Stimulated activated CD8-positive, alpha-beta memory T cell treated with anti-CD3 and anti-CD28 coated beads, Interleukin-4, amount 100 ng/mL, for 4 hours (primary cell): ENCODE measurements at regions not wholly inside any gene's neighbourhood (a gene's known extent, or its start where the extent isn't known, plus 50 kb on each side); places are given as distances from the start of the nearest gene placed in this dataset.

ENCODE experiments used
- DNase-seq, 2 donors: peaks; one replicate each; pipeline ENCODE4 v3.0.0-alpha.2; 2020; ENCODE audit warnings: low read depth in 2 of 2, low spot score in 1 of 2

DNA sequence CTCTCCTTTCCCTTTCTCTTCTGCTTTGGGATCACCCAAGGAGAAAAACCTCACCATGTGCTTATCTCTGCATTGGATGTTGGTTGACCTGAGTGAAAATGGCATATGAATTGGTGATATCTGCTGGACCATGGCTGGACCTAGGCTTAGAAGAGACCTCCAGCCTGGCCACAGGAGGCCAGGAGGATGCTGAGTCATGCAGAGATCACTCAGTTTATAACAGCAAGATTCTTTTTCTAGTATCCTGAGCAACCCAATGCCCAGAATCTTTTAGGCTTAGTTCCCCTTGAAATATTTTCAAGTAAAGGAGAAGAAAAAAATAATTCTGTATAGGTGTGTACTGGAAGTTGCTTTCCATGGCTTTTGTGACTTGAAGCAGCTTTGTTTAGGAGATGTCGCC lies 236.3 kb downstream of the KLF6 start:
- no peak for DNase-seq

- no peak for DNase-seq
These were observed 236.9 kb downstream of the KLF6 start for GRCh38 chr10:3548076-3548475.

- DNase-seq = no peak
These were observed 240.4 kb downstream of the KLF6 start for GRCh38 chr10:3544561-3544960.

- no peak for DNase-seq
These were observed 242.8 kb downstream of the KLF6 start for GRCh38 chr10:3542185-3542611.

DNA sequence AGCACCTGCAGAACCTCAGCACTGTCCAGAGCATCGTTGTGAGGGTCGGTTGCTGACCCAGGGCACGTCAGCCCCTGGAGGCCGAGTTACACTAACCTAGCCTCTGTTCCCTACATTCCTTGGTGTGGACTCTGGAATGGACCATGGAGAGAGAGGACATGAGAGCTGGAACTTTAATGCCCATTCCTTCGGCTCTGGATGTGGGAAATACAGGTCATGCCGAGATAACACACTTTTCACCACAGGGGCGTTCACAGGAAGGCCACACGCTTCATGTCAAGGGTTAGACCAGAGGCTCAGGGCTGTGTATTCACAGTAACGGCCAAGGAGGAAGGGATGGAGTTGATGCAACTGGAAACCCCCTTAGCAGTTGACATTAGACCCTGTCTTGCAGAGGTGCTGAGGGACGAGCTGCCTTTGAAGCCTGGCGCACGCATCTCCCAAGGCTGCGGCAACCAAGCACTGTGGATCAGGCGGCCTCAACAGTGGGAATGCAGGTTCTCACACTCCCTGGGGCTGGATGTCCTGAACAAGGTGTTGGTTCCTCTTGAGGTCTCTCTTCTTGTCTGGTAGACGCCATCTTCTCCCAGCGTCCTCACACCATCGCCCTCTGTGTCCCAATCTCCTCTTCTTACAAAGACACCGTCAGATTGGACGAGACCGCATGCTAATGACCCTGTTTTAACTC lies 245.2 kb downstream of the KLF6 start:
- DNase-seq = no peak

- DNase-seq = no peak
These were observed 246.1 kb downstream of the KLF6 start for GRCh38 chr10:3538656-3539531.

DNA sequence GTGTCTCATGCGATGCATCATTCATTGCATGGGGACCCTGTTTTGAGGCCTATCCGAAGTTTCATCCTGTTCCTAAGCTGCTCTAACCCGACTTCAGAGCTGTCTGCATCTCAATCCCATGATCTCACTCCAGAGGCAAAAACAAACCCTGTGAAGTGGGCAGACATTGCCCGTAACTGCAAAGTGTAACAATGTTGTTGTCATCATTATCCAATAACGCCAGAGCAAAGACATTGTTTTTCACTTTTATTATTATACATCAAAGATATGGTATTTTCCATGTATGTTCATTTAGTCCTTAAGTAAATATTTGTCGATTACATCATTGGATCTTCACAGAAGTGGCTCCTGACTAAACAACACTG lies 246.7 kb downstream of the KLF6 start:
- DNase-seq = no peak

GRCh38 chr10:3537518-3537917 lies 247.5 kb downstream of the KLF6 start:
- no peak for DNase-seq

DNA sequence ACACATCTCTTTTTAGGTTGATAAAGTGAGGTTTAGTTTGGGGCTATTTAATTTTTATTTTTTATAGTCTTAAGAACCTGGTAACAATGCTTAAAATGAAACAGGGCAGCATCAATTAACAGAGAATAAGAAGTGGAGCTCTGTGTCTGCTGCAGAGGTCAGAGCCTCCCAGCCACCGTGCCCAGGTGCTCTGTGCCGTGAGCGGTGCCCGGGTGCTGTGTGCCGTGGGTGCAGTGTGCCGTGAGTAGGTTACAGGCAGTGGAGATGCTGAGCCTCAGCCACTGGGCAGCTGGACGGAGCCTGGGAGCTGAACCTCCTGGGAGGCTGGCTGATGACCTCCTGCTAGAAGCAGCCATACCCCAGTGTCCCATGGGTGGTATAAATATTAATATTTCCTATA lies 250.0 kb downstream of the KLF6 start:
- DNase-seq = no peak

GRCh38 chr10:3534433-3534832 lies 250.6 kb downstream of the KLF6 start:
- DNase-seq = no peak

- no peak for DNase-seq
These were observed 251.7 kb downstream of the KLF6 start for GRCh38 chr10:3533296-3533695.

DNA sequence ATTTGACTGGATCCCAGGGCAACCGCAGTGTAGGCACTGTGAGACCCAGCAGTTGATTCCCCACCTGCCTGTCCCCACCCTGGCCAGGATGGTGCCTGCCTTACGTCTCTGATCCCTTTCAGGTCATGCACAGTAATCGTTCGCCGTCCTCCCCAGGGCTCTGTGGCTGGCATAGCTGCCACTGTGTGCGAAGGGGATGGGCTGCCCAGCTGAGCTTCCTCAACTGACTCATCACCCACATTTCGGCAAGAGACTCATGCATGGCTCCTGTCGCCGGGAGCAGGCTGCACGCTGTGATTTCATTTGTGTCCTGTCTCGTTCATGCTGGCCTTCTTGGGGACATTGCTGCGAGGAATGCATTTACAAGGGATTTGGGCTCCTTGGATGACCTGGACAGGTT lies 252.4 kb downstream of the KLF6 start:
- DNase-seq = no peak

DNA sequence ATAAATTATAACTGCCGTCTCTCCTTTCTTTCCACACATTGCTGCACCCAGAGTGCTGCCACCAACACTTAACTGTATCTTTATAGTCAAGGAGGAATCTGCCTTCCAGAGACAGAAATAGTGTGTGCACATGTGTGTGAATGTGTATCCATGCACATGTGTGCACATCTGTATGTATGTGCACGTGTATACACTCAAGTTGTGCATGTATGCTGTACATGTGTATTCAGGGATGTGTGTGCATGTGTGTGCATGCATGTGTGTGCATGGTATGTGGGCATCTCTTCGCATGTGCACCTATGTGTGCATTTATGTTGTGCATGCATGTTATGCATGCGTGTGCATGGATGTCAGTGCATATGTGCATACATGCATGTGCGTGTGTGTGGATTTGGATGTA lies 253.3 kb downstream of the KLF6 start:
- no peak for DNase-seq

GRCh38 chr10:3530783-3531645 lies 254.0 kb downstream of the KLF6 start:
- no peak for DNase-seq

DNA sequence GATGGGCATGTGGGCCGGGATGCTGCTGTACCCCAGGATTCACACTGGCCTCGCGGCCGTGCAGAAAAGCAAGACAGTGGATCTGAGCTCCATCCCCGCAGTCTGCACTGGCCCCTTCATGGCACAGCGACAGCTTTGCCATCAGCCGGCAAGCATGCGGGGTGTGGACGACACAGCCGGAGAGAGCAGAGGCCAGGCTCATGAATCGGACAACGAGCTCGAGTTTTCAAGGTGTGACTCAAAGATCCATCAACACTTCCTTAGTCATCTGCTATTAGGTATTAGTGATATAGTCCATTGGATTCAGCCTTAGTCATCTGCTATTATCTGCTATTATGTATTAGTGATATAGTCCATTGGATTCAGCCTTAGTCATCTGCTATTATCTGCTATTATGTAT lies 254.7 kb downstream of the KLF6 start:
- DNase-seq = no peak

- DNase-seq = no peak
These were observed 255.3 kb downstream of the KLF6 start for GRCh38 chr10:3529691-3530090.

DNA sequence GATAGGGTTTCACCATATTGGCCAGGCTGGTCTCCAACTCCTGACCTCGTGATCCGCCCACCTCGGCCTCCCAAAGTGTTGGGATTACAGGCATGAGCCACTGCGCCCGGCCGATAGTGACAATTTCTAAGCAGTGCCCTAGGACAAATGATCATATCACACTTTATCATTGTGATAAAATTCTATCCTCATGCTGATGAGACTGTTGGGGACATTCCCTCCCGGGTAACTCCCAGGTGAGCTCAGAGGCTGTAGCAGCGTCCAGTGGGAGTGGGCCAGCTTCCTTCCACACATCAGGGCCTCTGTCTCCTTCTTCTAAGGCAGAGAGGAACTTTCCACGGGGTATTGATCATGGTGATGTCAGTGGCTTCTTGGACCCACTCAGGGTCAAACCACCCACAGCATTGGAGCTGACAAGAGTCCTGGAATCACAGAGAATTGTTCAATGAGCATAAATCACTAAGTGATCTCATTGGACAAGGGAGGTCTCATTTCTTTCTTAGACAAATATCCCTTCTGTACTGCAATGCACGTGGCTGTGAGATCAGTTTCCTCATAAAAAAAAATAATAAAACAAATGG lies 256.1 kb downstream of the KLF6 start:
- DNase-seq = no peak

GRCh38 chr10:3528271-3528670 lies 256.7 kb downstream of the KLF6 start:
- no peak for DNase-seq

- no peak for DNase-seq
These were observed 257.1 kb downstream of the KLF6 start for GRCh38 chr10:3527869-3528268.

GRCh38 chr10:3526727-3527501 lies 258.1 kb downstream of the KLF6 start:
- DNase-seq = no peak
